HCT116 (cell line): ENCODE measurements at regions not wholly inside any gene's neighbourhood (a gene's known extent, or its start where the extent isn't known, plus 50 kb on each side); places are given as distances from the start of the nearest gene placed in this dataset.

Experiments
- ATAC-seq: fragments of 200-7000 bp; cut with Tn5 transposase; 2 replicates; pipeline ENCODE4 v1.9.1; 2020; ENCODE audit warnings: mild to moderate bottlenecking, moderate library complexity
- BruUV-seq: library from RNA; stranded (reverse); fragments of 400-500 nt; replicated peaks from 2 replicates; lab custom pipeline; 2021; lab: Mats Ljungman, UMichigan
- CTCF ChIA-PET: fragments of 300-600 bp; sonication (Branson Sonifier 250); formaldehyde crosslinking; loops from one replicate; lab custom pipeline; 2021; ENCODE audit warnings: antibody characterized with exemption; lab: Charles Lee
- POLR2A ChIA-PET: fragments of 300-600, 350-600 bp; sonication (Branson Sonifier 250); formaldehyde crosslinking; loops from one replicate; lab custom pipeline; 2021; ENCODE audit warnings: antibody characterized with exemption; lab: Charles Lee
- RAD21 ChIA-PET, 2 experiments: fragments of 300-600 bp; sonication (Branson Sonifier 250); formaldehyde crosslinking; loops; one replicate each; lab custom pipeline; 2023; ENCODE audit warnings: low total read pairs in 2 of 2; ENCODE audit not compliant: uncharacterized antibody in 2 of 2, unreplicated experiment in 2 of 2, low non-redundant PET in 1 of 2; lab: Charles Lee
- DNase-seq: peaks from one replicate; pipeline ENCODE4 v3.0.0-alpha.2; 2010; ENCODE audit warnings: low read depth, low spot score
- H2AFZ ChIP-seq: fragments of 200-600 bp; shearing (Covaris generic), sonication (generic); 2 replicates; pipeline ENCODE4 v1.6.1; 2017; ENCODE audit warnings: low read depth, mixed run types, mixed read lengths, antibody characterized with exemption, low read length; ENCODE audit not compliant: poor library complexity, severe bottlenecking
- H3K27ac ChIP-seq: 2 replicates; pipeline ENCODE4 v1.5.1; 2012; ENCODE audit warnings: low read depth, low read length
- H3K27me3 ChIP-seq: fragments of 200-600 bp; sonication (generic); 2 replicates; pipeline ENCODE4 v1.6.1; 2016; ENCODE audit warnings: mixed run types, low read length, mixed read lengths; ENCODE audit not compliant: insufficient read depth
- H3K36me3 ChIP-seq, 2 experiments: fragments of 200-500 bp in 1 of 2; fragments of 200-600 bp in 1 of 2; sonication (Bioruptor generic) in 1 of 2; sonication (generic) in 1 of 2; 2 replicates each; pipeline versions ENCODE4 v1.5.1 to v1.6.1; 2014 to 2016; ENCODE audit warnings: low read length in 2 of 2, inconsistent platforms in 1 of 2, mixed read lengths in 1 of 2, mixed run types in 1 of 2; ENCODE audit not compliant: insufficient read depth in 2 of 2, control insufficient read depth in 1 of 2
- H3K4me1 ChIP-seq, 2 experiments: fragments of 200-600 bp in 1 of 2; sonication (generic) in 1 of 2; 2 replicates each; pipeline versions ENCODE4 v1.5.1 to v1.6.1; 2012 to 2017; ENCODE audit warnings: low read length in 2 of 2, inconsistent platforms in 1 of 2, mild to moderate bottlenecking in 1 of 2, mixed read lengths in 1 of 2, mixed run types in 1 of 2, moderate library complexity in 1 of 2; ENCODE audit not compliant: insufficient read depth in 2 of 2, control insufficient read depth in 1 of 2
- H3K4me2 ChIP-seq: fragments of 200-600 bp; sonication (generic); 2 replicates; pipeline ENCODE4 v1.6.1; 2017; ENCODE audit warnings: mixed run types, low read length, mixed read lengths
- H3K4me3 ChIP-seq, 2 experiments: fragments of 200-600 bp in 1 of 2; sonication (generic) in 1 of 2; replicated peaks in 1 of 2; 2 replicates each; pipeline ENCODE4 v1.5.1; 2011 to 2016; ENCODE audit warnings: low read length in 2 of 2, control low read depth in 1 of 2, low read depth in 1 of 2, mild to moderate bottlenecking in 1 of 2, mixed read lengths in 1 of 2, mixed run types in 1 of 2
- H3K79me2 ChIP-seq: fragments of 200-600 bp; sonication (generic); 2 replicates; pipeline ENCODE4 v1.6.1; 2017; ENCODE audit warnings: mild to moderate bottlenecking, mixed run types, low read length, moderate library complexity, mixed read lengths; ENCODE audit not compliant: insufficient read depth
- H3K9ac ChIP-seq: fragments of 200-600 bp; sonication (generic); 2 replicates; pipeline ENCODE4 v1.6.1; 2016; ENCODE audit warnings: low read length, mixed read lengths
- H3K9me2 ChIP-seq: fragments of 200-600 bp; sonication (generic), shearing (Covaris generic); 2 replicates; pipeline ENCODE4 v1.6.1; 2017; ENCODE audit warnings: mixed run types, mild to moderate bottlenecking, moderate library complexity; ENCODE audit not compliant: insufficient read depth
- H3K9me3 ChIP-seq, 2 experiments: fragments of 200-500 bp in 1 of 2; fragments of 200-600 bp in 1 of 2; sonication (Bioruptor generic) in 1 of 2; sonication (generic) in 1 of 2; 2 replicates each; pipeline ENCODE4 v1.6.1; 2014 to 2017; ENCODE audit warnings: low read length in 2 of 2, mixed read lengths in 2 of 2, inconsistent platforms in 1 of 2, low read depth in 1 of 2, mild to moderate bottlenecking in 1 of 2, mixed run types in 1 of 2, moderate library complexity in 1 of 2; ENCODE audit not compliant: control insufficient read depth in 1 of 2, insufficient read depth in 1 of 2
- H4K20me1 ChIP-seq: fragments of 200-600 bp; sonication (generic), shearing (Covaris generic); 2 replicates; pipeline ENCODE4 v1.6.1; 2017; ENCODE audit warnings: mixed run types, mild to moderate bottlenecking, moderate library complexity; ENCODE audit not compliant: insufficient read depth
- CBX3 ChIP-seq: IDR thresholded peaks from 2 replicates; pipeline ENCODE4 v1.6.1; 2012; ENCODE audit warnings: low read depth
- CEBPB ChIP-seq: IDR thresholded peaks from 2 replicates; pipeline ENCODE4 v1.6.1; 2012; ENCODE audit warnings: low read depth
- EGR1 ChIP-seq: IDR thresholded peaks from 2 replicates; pipeline ENCODE4 v1.6.1; 2012; ENCODE audit warnings: low read depth
- ELF1 ChIP-seq: IDR thresholded peaks from 2 replicates; pipeline ENCODE4 v1.6.1; 2012; ENCODE audit warnings: low read depth, borderline replicate concordance
- EZH2 ChIP-seq: fragments of 200-600 bp; sonication (generic); IDR thresholded peaks from 2 replicates; pipeline ENCODE4 v1.6.1; 2017; ENCODE audit warnings: antibody characterized with exemption, mixed run types
- EZH2phosphoT487 ChIP-seq: fragments of 200-600 bp; IDR thresholded peaks from 2 replicates; pipeline ENCODE4 v1.6.1; 2018; ENCODE audit warnings: antibody characterized with exemption, borderline replicate concordance
- JUND ChIP-seq: IDR thresholded peaks from 2 replicates; pipeline ENCODE4 v1.6.1; 2012
- POLR2A ChIP-seq: IDR thresholded peaks from 2 replicates; pipeline ENCODE4 v1.7.0; 2011; ENCODE audit warnings: borderline replicate concordance; ENCODE audit not compliant: insufficient read depth, insufficient read length; ENCODE audit errors: extremely low read depth
- RAD21 ChIP-seq: IDR thresholded peaks from 2 replicates; pipeline ENCODE4 v1.6.1; 2012; ENCODE audit warnings: low read depth, mild to moderate bottlenecking
- SIN3A ChIP-seq: IDR thresholded peaks from 2 replicates; pipeline ENCODE4 v1.6.1; 2012; ENCODE audit warnings: low read depth
- SRF ChIP-seq: IDR thresholded peaks from 2 replicates; pipeline ENCODE4 v1.6.1; 2012; ENCODE audit warnings: low read depth
- TCF7L2 ChIP-seq: IDR thresholded peaks from 2 replicates; pipeline ENCODE4 v1.7.0; 2011; ENCODE audit warnings: borderline replicate concordance, inconsistent platforms; ENCODE audit not compliant: insufficient read depth, insufficient read length; ENCODE audit errors: extremely low read depth
- intact Hi-C: fragments of 100-400 bp; cut with micrococcal nuclease; formaldehyde crosslinking; loops from 2 replicates; pipeline ENCODE4 v1.10.0; 2022
- TF ChIP-seq, protein P1 (sequence below): IDR thresholded peaks from 2 replicates; pipeline ENCODE4 v1.6.1; 2012
- TF ChIP-seq, protein P2 (sequence below): IDR thresholded peaks from 2 replicates; pipeline ENCODE4 v1.6.1; 2012
- TF ChIP-seq, protein P3 (sequence below), 3 experiments: fragments of 200-600 bp in 1 of 3; sonication (generic) in 1 of 3; IDR thresholded peaks in 2 of 3; conservative IDR thresholded peaks in 1 of 3; 2 replicates each; pipeline ENCODE4 v1.5.1; 2012 to 2017; ENCODE audit warnings: low read depth in 2 of 3, low read length in 2 of 3, antibody characterized with exemption in 1 of 3, borderline replicate concordance in 1 of 3, control low read depth in 1 of 3, mild to moderate bottlenecking in 1 of 3, mixed read lengths in 1 of 3, mixed run types in 1 of 3, moderate library complexity in 1 of 3; ENCODE audit not compliant: insufficient read depth in 1 of 3
- TF ChIP-seq, protein P4 (sequence below): IDR thresholded peaks from 2 replicates; pipeline ENCODE4 v1.6.1; 2012; ENCODE audit warnings: low read depth

DNA sequence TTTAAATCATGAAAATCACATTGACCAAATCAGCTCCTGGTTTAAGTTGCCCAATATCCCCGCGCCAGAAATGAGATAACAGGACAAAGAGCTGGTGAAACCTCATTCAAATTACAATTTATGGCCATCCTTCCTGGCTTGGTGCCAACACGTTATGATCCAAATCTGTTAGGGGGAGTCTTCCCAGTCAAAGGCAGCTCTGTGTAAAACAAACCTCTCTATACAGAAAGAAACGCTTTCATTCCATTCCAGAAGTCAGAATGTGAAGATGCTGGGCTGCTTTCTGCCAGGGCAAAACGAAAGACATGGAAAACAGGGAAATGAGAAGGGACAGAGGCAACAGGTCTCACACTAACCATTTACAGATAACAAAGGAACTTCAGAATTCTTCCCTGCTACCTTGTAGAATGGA is 53.5 kb upstream of the TIAM1 start:
- Histone ChIP-seq H3K4me1 (peaks cover 14 to 15% of the 10 kb centered on the region in 2 experiments; a peak in 2 of 4 replicates), H3K4me2 (no peak overlapping the region), H2AFZ (no peak overlapping the region), H4K20me1 (no peaks in the 10 kb centered on the region), H3K4me3 (no peak overlapping the region), H3K79me2 (peaks cover 4% of the 10 kb centered on the region; the same call in 1 of the 2 replicates), H3K27ac (no peak overlapping the region), H3K9ac (no peak overlapping the region), H3K36me3 (no peaks in the 10 kb centered on the region), H3K9me3 (no peaks in the 10 kb centered on the region), H3K9me2 (no peaks in the 10 kb centered on the region), H3K27me3 (no peaks in the 10 kb centered on the region)
- intact Hi-C loops = no loop called here
- TF ChIP-seq CEBPB (no peak), RAD21 (no peak), EZH2 (no peak), SRF (no peak), TCF7L2 (no peak), EZH2phosphoT487 (no peak), ELF1 (no peak), EGR1 (no peak), SIN3A (no peak), POLR2A (no peak), CBX3 (no peak), JUND (no peak)
- TF ChIP-seq, protein P1, sequence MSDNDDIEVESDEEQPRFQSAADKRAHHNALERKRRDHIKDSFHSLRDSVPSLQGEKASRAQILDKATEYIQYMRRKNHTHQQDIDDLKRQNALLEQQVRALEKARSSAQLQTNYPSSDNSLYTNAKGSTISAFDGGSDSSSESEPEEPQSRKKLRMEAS = no peak
- TF ChIP-seq, protein P2, sequence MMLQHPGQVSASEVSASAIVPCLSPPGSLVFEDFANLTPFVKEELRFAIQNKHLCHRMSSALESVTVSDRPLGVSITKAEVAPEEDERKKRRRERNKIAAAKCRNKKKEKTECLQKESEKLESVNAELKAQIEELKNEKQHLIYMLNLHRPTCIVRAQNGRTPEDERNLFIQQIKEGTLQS = no peak
- TF ChIP-seq, protein P3, sequence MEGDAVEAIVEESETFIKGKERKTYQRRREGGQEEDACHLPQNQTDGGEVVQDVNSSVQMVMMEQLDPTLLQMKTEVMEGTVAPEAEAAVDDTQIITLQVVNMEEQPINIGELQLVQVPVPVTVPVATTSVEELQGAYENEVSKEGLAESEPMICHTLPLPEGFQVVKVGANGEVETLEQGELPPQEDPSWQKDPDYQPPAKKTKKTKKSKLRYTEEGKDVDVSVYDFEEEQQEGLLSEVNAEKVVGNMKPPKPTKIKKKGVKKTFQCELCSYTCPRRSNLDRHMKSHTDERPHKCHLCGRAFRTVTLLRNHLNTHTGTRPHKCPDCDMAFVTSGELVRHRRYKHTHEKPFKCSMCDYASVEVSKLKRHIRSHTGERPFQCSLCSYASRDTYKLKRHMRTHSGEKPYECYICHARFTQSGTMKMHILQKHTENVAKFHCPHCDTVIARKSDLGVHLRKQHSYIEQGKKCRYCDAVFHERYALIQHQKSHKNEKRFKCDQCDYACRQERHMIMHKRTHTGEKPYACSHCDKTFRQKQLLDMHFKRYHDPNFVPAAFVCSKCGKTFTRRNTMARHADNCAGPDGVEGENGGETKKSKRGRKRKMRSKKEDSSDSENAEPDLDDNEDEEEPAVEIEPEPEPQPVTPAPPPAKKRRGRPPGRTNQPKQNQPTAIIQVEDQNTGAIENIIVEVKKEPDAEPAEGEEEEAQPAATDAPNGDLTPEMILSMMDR (IDR thresholded peaks at IDR 0.05 in 2 of 3, conservative IDR thresholded peaks at IDR 0.05 in 1 of 3; ENCODE audit: borderline replicate concordance in 1 of 3, insufficient read depth in 1 of 3, low read depth in 2 of 3, low read length in 2 of 3) = no peak
- TF ChIP-seq, protein P4, sequence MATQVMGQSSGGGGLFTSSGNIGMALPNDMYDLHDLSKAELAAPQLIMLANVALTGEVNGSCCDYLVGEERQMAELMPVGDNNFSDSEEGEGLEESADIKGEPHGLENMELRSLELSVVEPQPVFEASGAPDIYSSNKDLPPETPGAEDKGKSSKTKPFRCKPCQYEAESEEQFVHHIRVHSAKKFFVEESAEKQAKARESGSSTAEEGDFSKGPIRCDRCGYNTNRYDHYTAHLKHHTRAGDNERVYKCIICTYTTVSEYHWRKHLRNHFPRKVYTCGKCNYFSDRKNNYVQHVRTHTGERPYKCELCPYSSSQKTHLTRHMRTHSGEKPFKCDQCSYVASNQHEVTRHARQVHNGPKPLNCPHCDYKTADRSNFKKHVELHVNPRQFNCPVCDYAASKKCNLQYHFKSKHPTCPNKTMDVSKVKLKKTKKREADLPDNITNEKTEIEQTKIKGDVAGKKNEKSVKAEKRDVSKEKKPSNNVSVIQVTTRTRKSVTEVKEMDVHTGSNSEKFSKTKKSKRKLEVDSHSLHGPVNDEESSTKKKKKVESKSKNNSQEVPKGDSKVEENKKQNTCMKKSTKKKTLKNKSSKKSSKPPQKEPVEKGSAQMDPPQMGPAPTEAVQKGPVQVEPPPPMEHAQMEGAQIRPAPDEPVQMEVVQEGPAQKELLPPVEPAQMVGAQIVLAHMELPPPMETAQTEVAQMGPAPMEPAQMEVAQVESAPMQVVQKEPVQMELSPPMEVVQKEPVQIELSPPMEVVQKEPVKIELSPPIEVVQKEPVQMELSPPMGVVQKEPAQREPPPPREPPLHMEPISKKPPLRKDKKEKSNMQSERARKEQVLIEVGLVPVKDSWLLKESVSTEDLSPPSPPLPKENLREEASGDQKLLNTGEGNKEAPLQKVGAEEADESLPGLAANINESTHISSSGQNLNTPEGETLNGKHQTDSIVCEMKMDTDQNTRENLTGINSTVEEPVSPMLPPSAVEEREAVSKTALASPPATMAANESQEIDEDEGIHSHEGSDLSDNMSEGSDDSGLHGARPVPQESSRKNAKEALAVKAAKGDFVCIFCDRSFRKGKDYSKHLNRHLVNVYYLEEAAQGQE = no peak
- ChIA-PET CTCF (no interaction called here), RAD21 (interaction anchor here in 1 of 2 experiments (0.6 kb wide), 1 partner anchor 43 kb away, joined by 3 read pairs; no protein-coding TSS in a partner anchor), POLR2A (no interaction called here)
- no TSS peak for BruUV-seq
- ATAC-seq (no peak), DNase-seq (no peak)
